CD4-positive, alpha-beta T cell treated with Interleukin-6 for 4 hours (primary cell): ENCODE measurements at regions not wholly inside any gene's neighbourhood (a gene's known extent, or its start where the extent isn't known, plus 50 kb on each side); places are given as distances from the start of the nearest gene placed in this dataset.

Experiments
- DNase-seq: peaks from one replicate; pipeline ENCODE4 v3.0.0-alpha.2; 2020; ENCODE audit warnings: mixed read lengths

GRCh38 chr20:4069751-4070150 is 54.4 kb upstream of the RNF24 start:
- no peak for DNase-seq

- no peak for DNase-seq
Observed at GRCh38 chr20:4068708-4069107, 53.4 kb upstream of the RNF24 start.

GRCh38 chr20:4067600-4068261 is 52.4 kb upstream of the RNF24 start:
- DNase-seq, result no peak

GRCh38 chr20:4066551-4066950 is 51.2 kb upstream of the RNF24 start:
- DNase-seq, result no peak

GRCh38 chr20:4065391-4065844 is 50.1 kb upstream of the RNF24 start:
- DNase-seq, result no peak
